Liver (tissue), 8 donors: ENCODE measurements at regions not wholly inside any gene's neighbourhood (a gene's known extent, or its start where the extent isn't known, plus 50 kb on each side); places are given as distances from the start of the nearest gene placed in this dataset.

Experiments
- DNase-seq: peaks from one replicate; pipeline ENCODE4 v3.0.0-alpha.2; 2017; ENCODE audit warnings: low spot score
- H3K27ac ChIP-seq, 2 donors: one replicate each; pipeline ENCODE4 v1.7.0; 2013; ENCODE audit warnings: inconsistent platforms in 2 of 2, low read length in 2 of 2, control low read depth in 1 of 2, low read depth in 1 of 2, mild to moderate bottlenecking in 1 of 2
- H3K27me3 ChIP-seq, 4 donors: one replicate each; pipeline versions ENCODE4 v1.6.1 to v1.7.0; 2013; ENCODE audit warnings: low read length in 3 of 4, inconsistent platforms in 1 of 4, mild to moderate bottlenecking in 1 of 4, moderate library complexity in 1 of 4; ENCODE audit not compliant: control insufficient read depth in 4 of 4, insufficient read depth in 4 of 4
- H3K36me3 ChIP-seq, 4 donors: one replicate each; pipeline versions ENCODE4 v1.6.1 to v1.7.0; 2013; ENCODE audit warnings: low read length in 3 of 4, mild to moderate bottlenecking in 3 of 4, low read depth in 1 of 4, moderate library complexity in 1 of 4; ENCODE audit not compliant: control insufficient read depth in 4 of 4, insufficient read depth in 3 of 4
- H3K4me1 ChIP-seq, 4 donors: one replicate each; pipeline versions ENCODE4 v1.6.1 to v1.7.0; 2013; ENCODE audit warnings: low read length in 3 of 4, mild to moderate bottlenecking in 3 of 4, moderate library complexity in 1 of 4; ENCODE audit not compliant: control insufficient read depth in 4 of 4, insufficient read depth in 4 of 4
- H3K4me3 ChIP-seq, 3 donors: one replicate each; pipeline versions ENCODE4 v1.6.1 to v1.7.0; 2013; ENCODE audit warnings: low read length in 3 of 3, control low read depth in 1 of 3, low read depth in 1 of 3, mild to moderate bottlenecking in 1 of 3
- H3K9ac ChIP-seq, 2 donors: one replicate each; pipeline ENCODE4 v1.7.0; 2013; ENCODE audit warnings: low read length in 2 of 2, mild to moderate bottlenecking in 2 of 2, moderate library complexity in 2 of 2, control low read depth in 1 of 2, low read depth in 1 of 2
- H3K9me3 ChIP-seq, 4 donors: one replicate each; pipeline versions ENCODE4 v1.6.1 to v1.7.0; 2013; ENCODE audit warnings: low read length in 3 of 4; ENCODE audit not compliant: control insufficient read depth in 4 of 4
- ATF3 ChIP-seq: IDR thresholded peaks from 2 replicates; pipeline ENCODE4 v1.6.1; 2016; ENCODE audit warnings: antibody characterized with exemption
- CTCF ChIP-seq: fragments of 150-350 bp; IDR thresholded peaks from 2 replicates; pipeline ENCODE4 v1.5.1; 2017; ENCODE audit warnings: improper control_type of control experiment, low read depth, low read length; ENCODE audit not compliant: missing input control
- EGR1 ChIP-seq, 2 donors: IDR thresholded peaks; 2 replicates each; pipeline ENCODE4 v1.6.1; 2016 to 2018; ENCODE audit warnings: antibody characterized with exemption in 2 of 2, low read depth in 2 of 2
- FOXA1 ChIP-seq: IDR thresholded peaks from 2 replicates; pipeline ENCODE4 v1.6.1; 2016; ENCODE audit warnings: antibody characterized with exemption
- FOXA2 ChIP-seq: IDR thresholded peaks from 2 replicates; pipeline ENCODE4 v1.6.1; 2016; ENCODE audit warnings: antibody characterized with exemption
- HNF4A ChIP-seq, 2 donors: conservative IDR thresholded peaks; 2 replicates each; pipeline ENCODE4 v1.6.1; 2016; ENCODE audit warnings: antibody characterized with exemption in 2 of 2, mild to moderate bottlenecking in 2 of 2
- JUND ChIP-seq, 2 donors: IDR thresholded peaks; 2 replicates each; pipeline ENCODE4 v1.6.1; 2016; ENCODE audit warnings: antibody characterized with exemption in 2 of 2
- MAX ChIP-seq: IDR thresholded peaks from 2 replicates; pipeline ENCODE4 v1.6.1; 2016; ENCODE audit warnings: antibody characterized with exemption
- RAD21 ChIP-seq, 2 donors: IDR thresholded peaks; 2 replicates each; pipeline ENCODE4 v1.6.1; 2016; ENCODE audit warnings: antibody characterized with exemption in 2 of 2, mild to moderate bottlenecking in 2 of 2
- RXRA ChIP-seq, 2 donors: IDR thresholded peaks; 2 replicates each; pipeline ENCODE4 v1.6.1; 2017 to 2018; ENCODE audit warnings: antibody characterized with exemption in 2 of 2, mild to moderate bottlenecking in 1 of 2
- SP1 ChIP-seq: IDR thresholded peaks from 2 replicates; pipeline ENCODE4 v1.6.1; 2018; ENCODE audit warnings: antibody characterized with exemption, mild to moderate bottlenecking
- YY1 ChIP-seq: IDR thresholded peaks from 2 replicates; pipeline ENCODE4 v1.6.1; 2016; ENCODE audit warnings: antibody characterized with exemption, mild to moderate bottlenecking
- ZBTB33 ChIP-seq: IDR thresholded peaks from 2 replicates; pipeline ENCODE4 v1.6.1; 2016; ENCODE audit warnings: antibody characterized with exemption
- WGBS: extraction: QIAGEN DNeasy Blood & Tissue Kit; methylation state at CpG from one replicate; pipeline ENCODE4 v1.1.7; 2013; 5-methylcytosine and 5-hydroxymethylcytosine counted together
- donor health status: healthy.
- donor health status: healthy.
- donor health status: healthy.
- donor health status: healthy.
- donor health status: healthy.

DNA sequence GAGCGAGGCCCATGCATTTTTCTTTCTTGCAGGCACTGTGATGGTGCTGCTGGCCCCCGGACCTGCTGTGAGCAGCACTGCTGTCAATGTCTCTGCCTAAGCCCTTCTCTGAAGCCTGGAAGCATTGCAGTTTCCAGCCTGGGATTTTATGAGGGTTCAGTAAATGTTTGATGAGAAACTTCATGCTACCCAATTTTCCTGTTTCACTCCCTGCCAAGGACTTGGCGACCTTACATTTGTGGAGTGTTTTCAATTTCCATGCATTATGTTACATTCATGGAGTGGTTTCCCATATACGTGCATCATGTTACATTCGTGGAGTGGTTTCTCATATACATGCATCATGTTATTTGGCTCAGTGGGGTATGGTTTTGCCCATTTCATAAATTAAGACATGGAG is 90.7 kb upstream of the PTCH1 start:
- H3K9me3 ChIP-seq: no peaks in the 10 kb centered on the region
- no peak overlapping the region for H3K9ac ChIP-seq
- H3K27me3 ChIP-seq: no peaks in the 10 kb centered on the region
- WGBS: 92% methylated on average over 5 of the region's 5 CpGs
- H3K36me3 ChIP-seq: no peaks in the 10 kb centered on the region
- H3K4me1 ChIP-seq: no peaks in the 10 kb centered on the region
- no peak overlapping the region for H3K4me3 ChIP-seq
- no peak for TF ChIP-seq HNF4A (conservative IDR thresholded peaks at IDR 0.05)
- no peak for TF ChIP-seq ZBTB33
- TF ChIP-seq ATF3: no peak
- no peak for TF ChIP-seq FOXA1
- no peak for TF ChIP-seq MAX
- no peak for TF ChIP-seq CTCF
- H3K27ac ChIP-seq: no peak overlapping the region
- DNase-seq: no peak

DNA sequence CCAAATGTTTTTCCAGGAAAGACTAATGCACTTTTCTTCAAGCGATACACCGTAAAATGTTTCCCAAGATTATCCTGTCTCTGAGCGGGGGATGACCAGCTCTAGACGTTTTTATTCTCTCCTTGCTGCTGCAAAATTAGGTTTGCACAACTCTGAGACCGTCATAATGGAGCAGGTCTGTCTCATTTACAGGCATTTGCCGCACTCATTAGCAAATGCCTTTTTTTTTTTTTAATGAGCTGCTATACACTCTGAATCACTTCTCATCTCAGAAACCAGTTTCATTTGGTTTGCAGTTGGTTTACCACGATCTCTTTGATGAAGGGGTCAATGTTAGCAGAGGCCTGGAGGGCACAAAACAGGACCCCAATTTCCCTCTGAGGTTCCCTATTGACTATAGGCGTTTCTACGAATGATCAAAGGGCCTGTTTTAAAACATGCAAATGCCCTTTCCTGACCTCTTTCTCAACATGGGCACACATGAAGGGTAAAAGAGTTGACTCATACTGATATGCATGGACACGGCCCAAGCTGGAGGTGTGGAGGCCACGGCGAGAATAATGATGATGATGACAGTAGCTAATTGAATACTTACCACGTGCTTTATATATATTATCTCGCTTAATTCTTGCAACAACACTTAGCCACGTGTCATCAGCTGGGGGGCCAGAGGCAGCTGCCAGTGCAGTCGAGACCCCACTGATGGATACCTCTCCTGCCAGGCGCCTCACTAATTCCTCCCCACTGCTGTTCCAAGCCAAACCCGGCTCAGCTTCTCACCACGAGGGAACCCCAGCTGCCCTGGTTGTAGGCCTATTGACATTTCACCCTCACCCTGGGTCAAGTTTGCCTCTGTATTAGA is 89.9 kb upstream of the PTCH1 start:
- no peaks in the 10 kb centered on the region for H3K36me3 ChIP-seq
- no peaks in the 10 kb centered on the region for H3K9me3 ChIP-seq
- H3K27ac ChIP-seq: no peak overlapping the region
- no peaks in the 10 kb centered on the region for H3K27me3 ChIP-seq
- WGBS: 82% methylated on average over 19 of the region's 19 CpGs
- no peak overlapping the region for H3K9ac ChIP-seq
- no peak overlapping the region for H3K4me3 ChIP-seq
- no peaks in the 10 kb centered on the region for H3K4me1 ChIP-seq
- TF ChIP-seq JUND (IDR thresholded peaks at IDR 0.05) (no peak), FOXA2 (no peak)
- DNase-seq: no peak

GRCh38 chr9:95605816-95606488 is 89.2 kb upstream of the PTCH1 start:
- Histone ChIP-seq H3K27me3 (no peaks in the 10 kb centered on the region), H3K4me1 (no peaks in the 10 kb centered on the region), H3K36me3 (no peaks in the 10 kb centered on the region), H3K27ac (no peak overlapping the region), H3K9me3 (no peaks in the 10 kb centered on the region), H3K4me3 (no peak overlapping the region), H3K9ac (no peak overlapping the region)
- 88% methylated on average over 10 of the region's 10 CpGs for WGBS
- DNase-seq: no peak
- no peak for TF ChIP-seq SP1
- no peak for TF ChIP-seq JUND (IDR thresholded peaks at IDR 0.05)
- TF ChIP-seq MAX: no peak
- no peak for TF ChIP-seq RXRA (IDR thresholded peaks at IDR 0.05)
- no peak for TF ChIP-seq EGR1 (IDR thresholded peaks at IDR 0.05; ENCODE audit: low read depth in 2 of 2)
- TF ChIP-seq YY1: no peak
- TF ChIP-seq RAD21 (IDR thresholded peaks at IDR 0.05): no peak
- no peak for TF ChIP-seq ATF3
